ENCODE measurements at regions not wholly inside any gene's neighbourhood (a gene's known extent, or its start where the extent isn't known, plus 50 kb on each side); places are given as distances from the start of the nearest gene placed in this dataset.

GRCh38 chr2:59173325-59173724, 932.2 kb upstream of the FANCL start:
- no peak for TF ChIP-seq CTCF (IDR thresholded peaks at IDR 0.05; ENCODE audit: insufficient read depth, low read length, poor library complexity, severe bottlenecking)
- no peak for TF ChIP-seq EZH2phosphoT487 (conservative IDR thresholded peaks at IDR 0.05; ENCODE audit: low read length)
